HG02678 (cell line): ENCODE measurements at regions not wholly inside any gene's neighbourhood (a gene's known extent, or its start where the extent isn't known, plus 50 kb on each side); places are given as distances from the start of the nearest gene placed in this dataset.

ENCODE experiments used
- ATAC-seq: cut with Tn5 transposase; IDR thresholded peaks from one replicate; pipeline ENCODE4 v1.9.1; 2021; ENCODE audit warnings: mild to moderate bottlenecking, moderate library complexity; ENCODE audit not compliant: unreplicated experiment

- peak; percentile 75 for ATAC-seq
Measured at GRCh38 chr9:110110154-110110553, 97.8 kb downstream of the C9orf152 start.

GRCh38 chr9:110111868-110112267, 96.1 kb downstream of the C9orf152 start:
- no peak for ATAC-seq

- no peak for ATAC-seq
Measured at GRCh38 chr9:110112792-110113191, 95.2 kb downstream of the C9orf152 start.

- ATAC-seq: no peak
Measured at GRCh38 chr9:110114086-110114858, 93.7 kb downstream of the C9orf152 start.

- ATAC-seq: no peak
Measured at GRCh38 chr9:110114859-110115201, 93.1 kb downstream of the C9orf152 start.

DNA sequence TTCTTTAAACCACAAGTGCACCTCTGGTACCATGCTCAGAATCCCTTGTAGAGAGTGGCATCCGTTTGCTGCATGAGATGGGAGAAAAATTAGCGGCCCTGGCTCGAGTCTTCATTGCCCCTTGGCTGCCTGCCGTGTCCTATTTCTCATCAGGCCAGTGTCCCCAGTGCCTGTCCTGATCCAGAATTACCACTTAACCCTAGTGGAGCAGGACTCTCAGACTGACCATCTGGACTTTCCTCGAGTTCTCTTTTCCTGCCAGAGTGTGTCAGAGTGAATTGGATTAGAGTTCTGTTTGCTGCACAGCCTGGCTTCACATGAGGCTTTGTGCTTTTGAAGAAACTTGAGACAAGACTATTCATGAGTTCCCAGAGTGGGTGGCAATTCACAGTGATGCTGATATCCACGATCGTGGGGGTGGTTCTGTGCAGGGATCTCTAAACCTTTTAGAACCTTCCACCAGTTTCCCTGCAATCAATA, 92.6 kb downstream of the C9orf152 start:
- no peak for ATAC-seq

- ATAC-seq: no peak
Measured at GRCh38 chr9:110115826-110116542, 92.0 kb downstream of the C9orf152 start.

DNA sequence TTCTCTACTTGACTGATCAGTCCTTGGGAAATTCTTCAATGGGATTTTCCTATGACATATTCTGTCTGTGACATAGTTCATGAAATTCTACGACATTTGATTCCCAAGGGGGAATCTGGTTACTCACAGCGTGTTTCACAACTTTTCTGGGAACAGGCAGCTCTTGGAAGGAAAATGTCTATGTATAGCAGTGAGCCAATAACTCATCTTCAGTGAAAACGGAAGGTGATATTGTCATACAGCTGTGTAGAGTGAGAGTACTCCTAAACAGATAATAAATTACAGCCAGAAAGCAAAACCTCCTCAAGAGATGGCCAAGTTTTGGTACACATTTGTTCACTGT, 91.4 kb downstream of the C9orf152 start:
- no peak for ATAC-seq

GRCh38 chr9:110121170-110121569, 86.8 kb downstream of the C9orf152 start:
- no peak for ATAC-seq

DNA sequence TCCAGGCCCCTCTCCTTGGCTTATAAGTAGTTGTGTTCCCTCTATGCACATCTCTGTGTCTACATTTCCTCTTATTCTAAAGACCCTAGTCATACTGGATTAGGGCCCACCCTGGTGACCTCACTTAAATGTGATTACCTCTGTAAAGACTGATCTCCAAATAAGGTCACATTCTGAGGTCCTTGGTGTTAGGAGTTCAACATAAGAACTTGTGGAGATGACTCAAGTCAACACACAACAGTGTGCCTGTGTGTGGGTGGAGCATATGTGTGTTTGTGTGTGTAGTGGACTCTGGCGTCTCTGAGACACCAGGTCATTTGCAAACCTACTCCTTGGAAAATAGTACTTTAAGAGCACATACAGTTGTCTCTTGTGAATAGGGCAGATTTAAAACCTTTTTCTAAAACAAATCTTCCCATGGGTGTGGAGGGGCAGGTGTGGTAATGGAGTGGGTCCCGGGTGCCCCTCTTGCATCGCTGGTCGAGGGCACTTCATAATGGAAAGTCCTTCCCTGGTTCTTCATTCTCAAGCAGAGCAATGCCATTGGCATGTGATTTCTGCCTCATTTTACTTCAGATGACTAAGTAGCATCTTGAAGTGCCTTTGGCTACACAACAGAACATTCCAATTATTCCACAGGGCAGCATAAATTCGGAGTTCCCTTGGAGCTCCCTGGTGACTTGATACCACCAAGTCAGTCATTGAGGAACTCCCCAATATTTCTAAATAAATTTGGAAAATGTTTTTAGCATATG, 84.4 kb downstream of the C9orf152 start:
- no peak for ATAC-seq

- no peak for ATAC-seq
Measured at GRCh38 chr9:110124439-110124838, 83.5 kb downstream of the C9orf152 start.

DNA sequence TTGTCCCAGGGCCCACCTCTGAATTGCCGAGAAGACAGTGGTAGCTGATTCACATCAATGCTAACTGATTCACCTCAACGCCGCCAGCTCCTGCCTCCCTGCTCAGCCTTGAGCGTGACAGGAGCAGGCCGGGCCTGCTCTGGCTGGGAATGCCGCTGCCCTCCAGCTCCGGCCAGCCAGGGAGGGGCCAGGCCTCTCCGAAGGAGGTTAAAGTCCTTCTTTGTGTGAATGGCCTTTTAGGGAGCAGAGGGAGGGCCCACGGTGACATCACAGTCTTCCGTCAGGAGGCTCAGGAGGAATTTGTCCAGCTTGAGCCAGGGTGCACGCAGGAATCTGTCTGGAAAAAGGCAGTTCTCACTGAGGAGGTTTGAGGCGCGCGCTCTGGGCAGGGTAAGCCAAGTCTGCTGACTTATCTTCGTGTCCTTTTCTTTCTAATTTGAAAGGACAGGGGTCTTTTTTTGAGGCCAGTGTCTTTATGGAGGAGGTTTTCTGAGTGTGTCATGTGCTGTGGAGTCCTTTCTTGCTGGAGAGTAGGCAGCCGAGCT, 82.7 kb downstream of the C9orf152 start:
- ATAC-seq: no peak

DNA sequence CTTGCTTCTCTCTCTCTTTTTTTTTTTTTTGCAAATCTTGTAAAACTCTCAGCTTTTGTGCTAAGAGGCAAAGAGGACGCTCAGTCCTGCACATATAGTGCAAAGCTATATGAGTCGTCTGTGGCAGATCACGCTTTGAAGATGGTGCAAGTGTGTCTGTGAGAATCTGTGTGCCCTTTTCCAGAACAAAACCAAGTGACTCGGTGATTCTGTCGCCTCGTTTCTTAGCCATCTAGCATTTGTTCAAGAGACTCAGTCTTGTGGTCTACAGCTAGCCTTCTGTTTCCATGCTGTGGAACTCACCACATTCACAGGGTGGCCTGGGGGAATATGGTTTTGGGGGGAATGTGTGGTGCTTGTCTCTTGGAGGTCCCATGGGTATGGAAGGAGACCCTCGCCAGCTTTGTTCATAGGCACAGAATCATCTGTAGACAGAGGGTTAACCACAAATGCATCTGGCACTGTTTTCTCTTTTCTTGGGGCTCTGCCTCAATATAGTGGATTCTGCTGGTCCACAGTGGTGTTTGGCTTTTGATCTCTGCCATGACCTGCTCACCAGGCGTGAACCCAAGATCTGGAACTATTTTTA, 82.1 kb downstream of the C9orf152 start:
- no peak for ATAC-seq

DNA sequence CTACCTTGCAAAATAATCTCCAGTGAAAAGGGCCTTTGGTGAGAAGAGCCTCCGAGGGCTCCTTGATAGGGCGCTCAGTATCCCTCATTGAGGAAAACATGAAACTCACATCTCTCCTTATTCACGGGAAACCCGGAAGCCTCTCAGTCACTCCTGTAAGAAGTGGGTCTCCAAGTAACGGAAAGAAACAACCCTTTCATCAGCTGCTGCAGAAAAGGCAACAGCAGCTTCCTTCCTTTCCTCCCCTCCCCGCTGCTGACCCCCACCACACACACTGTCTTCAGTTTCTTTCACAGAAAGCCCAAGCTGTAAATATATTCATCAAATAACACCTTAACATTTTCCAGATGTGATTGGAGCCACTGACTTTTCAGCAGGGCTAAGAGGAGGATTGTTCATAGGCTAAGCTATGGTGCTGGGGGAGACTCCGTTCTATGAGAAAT, 81.4 kb downstream of the C9orf152 start:
- no peak for ATAC-seq

DNA sequence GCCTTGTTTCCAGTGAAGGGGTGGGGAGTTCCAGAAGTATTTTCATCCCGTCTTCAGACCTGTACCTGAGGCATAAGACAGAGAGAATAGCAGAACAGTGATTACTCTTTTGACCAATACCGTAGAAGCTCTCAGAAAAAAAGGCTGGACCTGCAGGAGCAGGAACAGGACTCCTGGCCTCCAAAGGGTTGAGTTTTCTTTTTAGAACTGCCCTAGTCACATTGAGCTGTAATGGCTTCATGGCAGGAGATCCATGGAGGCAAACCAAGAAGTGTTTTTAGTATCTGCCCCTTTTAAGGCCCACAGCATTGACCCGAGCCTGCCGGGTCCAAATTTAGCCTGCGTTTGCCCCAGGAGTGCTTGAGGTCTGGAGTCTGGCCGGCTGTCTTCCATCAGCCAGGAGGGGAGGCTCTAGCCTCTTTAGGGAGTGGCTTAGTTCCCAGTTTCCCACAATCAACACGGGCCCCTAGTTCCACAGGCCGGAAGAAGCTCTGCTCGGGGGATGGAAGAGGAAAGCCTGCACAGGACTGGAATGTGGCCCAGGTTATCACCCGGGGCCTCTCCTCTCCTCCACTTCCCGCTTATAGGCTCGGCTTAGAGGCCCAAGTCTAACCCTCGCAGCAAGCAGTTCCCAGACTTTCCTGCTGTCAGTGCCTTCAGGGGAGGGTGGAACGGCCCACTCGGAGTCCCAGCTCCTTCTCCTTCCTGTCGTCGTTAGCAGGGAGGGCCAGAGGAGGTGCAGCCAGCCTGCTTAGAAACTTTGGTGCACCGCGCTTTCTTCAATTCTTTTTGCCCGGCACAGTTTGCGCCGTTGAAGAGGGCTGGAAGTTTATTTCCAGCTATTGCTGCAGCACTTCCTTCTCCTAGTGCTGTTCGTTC, 80.7 kb downstream of the C9orf152 start:
- no peak for ATAC-seq

GRCh38 chr9:110128664-110129329, 79.2 kb downstream of the C9orf152 start:
- peak; percentile 75 for ATAC-seq

DNA sequence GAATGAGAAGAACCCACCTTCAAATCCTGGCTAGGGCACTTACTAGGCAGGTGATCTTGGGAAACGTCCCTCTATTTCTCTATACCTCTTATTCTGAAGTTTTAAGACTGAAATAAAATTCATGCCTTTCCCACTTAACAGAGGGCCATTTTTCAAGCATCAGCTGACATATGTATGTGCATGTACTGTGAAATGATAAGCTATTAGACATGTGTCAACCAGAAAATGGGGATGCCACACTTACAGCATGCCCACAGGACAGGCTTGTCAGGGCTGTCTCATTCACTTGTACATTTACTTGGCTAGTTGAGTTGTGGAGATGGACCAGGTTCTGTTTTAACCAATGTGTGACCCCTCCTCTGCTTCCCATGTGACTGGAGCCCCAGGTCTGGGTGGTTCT, 78.5 kb downstream of the C9orf152 start:
- peak; percentile 19 for ATAC-seq

DNA sequence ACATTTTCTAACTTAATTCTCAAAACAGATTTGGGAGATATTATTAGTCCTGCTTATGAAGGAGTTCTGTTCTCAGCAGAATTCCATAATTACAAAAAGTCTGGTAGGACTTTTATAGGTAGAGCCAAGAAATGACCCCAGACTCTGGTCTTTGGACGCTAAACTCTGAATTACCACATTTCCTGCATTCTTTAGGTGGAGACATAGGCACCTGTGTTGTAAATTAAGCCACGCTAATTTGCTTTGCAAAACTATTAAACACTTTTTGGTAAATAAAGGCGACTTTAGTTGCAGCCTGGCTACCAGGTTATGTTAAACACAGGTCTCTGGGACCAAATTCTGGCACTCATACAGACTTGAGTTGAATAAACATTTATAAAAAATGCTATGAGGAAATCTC, 77.7 kb downstream of the C9orf152 start:
- no peak for ATAC-seq

GRCh38 chr9:110130791-110131416, 77.1 kb downstream of the C9orf152 start:
- ATAC-seq: no peak
